DND-41 (cell line): ENCODE measurements at regions not wholly inside any gene's neighbourhood (a gene's known extent, or its start where the extent isn't known, plus 50 kb on each side); places are given as distances from the start of the nearest gene placed in this dataset.

Source experiments
- EZH2 ChIP-seq: IDR thresholded peaks from 3 replicates; pipeline ENCODE4 v1.6.1; 2012; ENCODE audit warnings: borderline replicate concordance, low read depth, mild to moderate bottlenecking, moderate library complexity, low read length, inconsistent platforms; ENCODE audit not compliant: severe bottlenecking
- TF ChIP-seq, protein P1 (sequence below): IDR thresholded peaks from 2 replicates; pipeline ENCODE4 v1.5.1; 2012; ENCODE audit warnings: borderline replicate concordance, low read length, moderate library complexity, mild to moderate bottlenecking; ENCODE audit not compliant: poor library complexity, severe bottlenecking; ENCODE audit errors: extremely low read depth

DNA sequence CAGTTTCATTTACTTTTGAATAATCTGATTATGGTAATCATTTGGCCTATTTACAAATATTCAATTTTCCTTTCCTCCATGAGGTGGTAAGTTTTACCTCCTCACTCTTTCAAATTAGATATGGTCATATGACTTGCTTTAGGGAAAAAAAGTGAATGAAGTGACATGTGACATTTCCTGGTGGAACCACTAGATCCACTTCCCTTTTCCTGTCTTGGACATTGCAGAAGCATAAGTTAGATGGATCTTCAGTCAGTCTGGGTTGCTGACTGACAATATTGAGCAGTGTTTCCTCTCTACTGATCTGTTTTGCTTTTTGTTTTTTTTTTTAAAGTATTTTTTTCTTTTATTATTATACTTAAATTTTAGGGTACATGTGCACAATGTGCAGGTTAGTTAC, 481.1 kb upstream of the PTBP2 start:
- TF ChIP-seq, protein P1, sequence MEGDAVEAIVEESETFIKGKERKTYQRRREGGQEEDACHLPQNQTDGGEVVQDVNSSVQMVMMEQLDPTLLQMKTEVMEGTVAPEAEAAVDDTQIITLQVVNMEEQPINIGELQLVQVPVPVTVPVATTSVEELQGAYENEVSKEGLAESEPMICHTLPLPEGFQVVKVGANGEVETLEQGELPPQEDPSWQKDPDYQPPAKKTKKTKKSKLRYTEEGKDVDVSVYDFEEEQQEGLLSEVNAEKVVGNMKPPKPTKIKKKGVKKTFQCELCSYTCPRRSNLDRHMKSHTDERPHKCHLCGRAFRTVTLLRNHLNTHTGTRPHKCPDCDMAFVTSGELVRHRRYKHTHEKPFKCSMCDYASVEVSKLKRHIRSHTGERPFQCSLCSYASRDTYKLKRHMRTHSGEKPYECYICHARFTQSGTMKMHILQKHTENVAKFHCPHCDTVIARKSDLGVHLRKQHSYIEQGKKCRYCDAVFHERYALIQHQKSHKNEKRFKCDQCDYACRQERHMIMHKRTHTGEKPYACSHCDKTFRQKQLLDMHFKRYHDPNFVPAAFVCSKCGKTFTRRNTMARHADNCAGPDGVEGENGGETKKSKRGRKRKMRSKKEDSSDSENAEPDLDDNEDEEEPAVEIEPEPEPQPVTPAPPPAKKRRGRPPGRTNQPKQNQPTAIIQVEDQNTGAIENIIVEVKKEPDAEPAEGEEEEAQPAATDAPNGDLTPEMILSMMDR: no peak
- no peak for TF ChIP-seq EZH2
